SK-N-SH treated with all-trans-retinoic acid at 6 μM for 48 hours (cell line): ENCODE measurements at regions not wholly inside any gene's neighbourhood (a gene's known extent, or its start where the extent isn't known, plus 50 kb on each side); places are given as distances from the start of the nearest gene placed in this dataset.

Experiments
- ESRRG ChIP-seq: fragments of 250-450 bp; sonication (Bioruptor Pico); IDR thresholded peaks from 2 replicates; pipeline ENCODE4 v1.6.1; 2021; ENCODE audit warnings: mild to moderate bottlenecking
- GLIS3 ChIP-seq: fragments of 250-450 bp; sonication (Bioruptor Pico); IDR thresholded peaks from 2 replicates; pipeline ENCODE4 v1.5.0; 2020; ENCODE audit warnings: mild to moderate bottlenecking, moderate library complexity
- ISL1 ChIP-seq: fragments of 250-450 bp; sonication (Bioruptor Pico); IDR thresholded peaks from 2 replicates; pipeline ENCODE4 v2.1.2; 2022; ENCODE audit warnings: mild to moderate bottlenecking, moderate library complexity
- TCF4 ChIP-seq: fragments of 250-450 bp; sonication (Bioruptor Pico); IDR thresholded peaks from 2 replicates; pipeline ENCODE4 v1.8.0; 2021; ENCODE audit warnings: mild to moderate bottlenecking, moderate library complexity, borderline replicate concordance
- ZFP3 ChIP-seq: fragments of 250-450 bp; sonication (Bioruptor Pico); IDR thresholded peaks from 2 replicates; pipeline ENCODE4 v1.5.0; 2020; ENCODE audit warnings: mild to moderate bottlenecking, moderate library complexity
- ZFP30 ChIP-seq: fragments of 450-650 bp; formaldehyde crosslinking; IDR thresholded peaks from 2 replicates; pipeline ENCODE4 v1.5.0; 2022; ENCODE audit warnings: mild to moderate bottlenecking, moderate library complexity
- ZNF8 ChIP-seq: fragments of 450-650 bp; formaldehyde crosslinking; IDR thresholded peaks from 2 replicates; pipeline ENCODE4 v1.5.0; 2020; ENCODE audit warnings: mild to moderate bottlenecking, moderate library complexity

DNA sequence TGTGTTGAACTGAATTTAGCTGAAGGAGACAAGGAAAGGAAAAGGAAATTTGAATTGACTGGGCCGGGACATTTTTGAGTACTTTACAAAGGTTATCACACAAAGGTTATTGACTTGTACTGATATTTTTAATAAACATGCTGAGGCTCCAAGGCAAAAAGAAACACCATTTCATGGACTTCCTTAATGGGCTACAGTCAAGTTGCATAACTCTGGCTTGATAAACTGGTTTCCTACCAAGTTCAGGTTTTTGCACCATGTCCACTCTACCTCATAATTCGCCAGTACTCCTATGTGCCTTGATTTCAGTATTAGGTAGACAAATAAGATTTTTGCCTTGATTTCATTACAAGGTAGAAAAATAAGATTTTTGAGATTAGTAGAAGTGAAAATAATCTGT, 65.8 kb upstream of the FUT9 start:
- TF ChIP-seq ZFP30 (CRISPR knock-in tag) = no peak
- TF ChIP-seq ESRRG (CRISPR knock-in tag) = no peak
- no peak for TF ChIP-seq ISL1
- no peak for TF ChIP-seq ZFP3 (CRISPR knock-in tag)
- TF ChIP-seq GLIS3 = no peak
- no peak for TF ChIP-seq ZNF8 (CRISPR knock-in tag)
- no peak for TF ChIP-seq TCF4 (CRISPR knock-in tag)
